ENCODE measurements at regions not wholly inside any gene's neighbourhood (a gene's known extent, or its start where the extent isn't known, plus 50 kb on each side); places are given as distances from the start of the nearest gene placed in this dataset.

GRCh38 chr21:23452384-23453083 lies 2154.7 kb downstream of the MRPL39 start:
- H3K4me3 ChIP-seq = no peak overlapping the region
- TF ChIP-seq CTCF (IDR thresholded peaks at IDR 0.05; ENCODE audit: borderline replicate concordance) = peak; percentile 47
- H3K4me1 ChIP-seq = no peaks in the 10 kb centered on the region
- H3K27me3 ChIP-seq (ENCODE audit: low read depth) = no peaks in the 10 kb centered on the region
- DNase-seq = no peak
- H3K36me3 ChIP-seq = no peaks in the 10 kb centered on the region
- H3K9me3 ChIP-seq (replicated peaks) = no peaks in the 10 kb centered on the region
- H3K27ac ChIP-seq (replicated peaks) = no peak overlapping the region
- intact Hi-C loops (cut with micrococcal nuclease) = no loop called here

GRCh38 chr21:23445307-23445706 lies 2162.0 kb downstream of the MRPL39 start:
- Histone ChIP-seq H3K36me3 (no peaks in the 10 kb centered on the region), H3K4me3 (no peak overlapping the region), H3K27ac (replicated peaks) (no peak overlapping the region), H3K27me3 (ENCODE audit: low read depth) (no peaks in the 10 kb centered on the region), H3K9me3 (replicated peaks) (no peaks in the 10 kb centered on the region), H3K4me1 (no peaks in the 10 kb centered on the region)
- no peak for DNase-seq
- no peak for TF ChIP-seq CTCF (IDR thresholded peaks at IDR 0.05; ENCODE audit: borderline replicate concordance)
- intact Hi-C loops (cut with micrococcal nuclease) = no loop called here

- TF ChIP-seq CTCF (IDR thresholded peaks at IDR 0.05; ENCODE audit: borderline replicate concordance) = no peak
- Histone ChIP-seq H3K4me1 (no peaks in the 10 kb centered on the region), H3K27me3 (ENCODE audit: low read depth) (no peaks in the 10 kb centered on the region), H3K36me3 (no peaks in the 10 kb centered on the region), H3K27ac (replicated peaks) (no peak overlapping the region), H3K4me3 (no peak overlapping the region), H3K9me3 (replicated peaks) (no peaks in the 10 kb centered on the region)
- no peak for DNase-seq
- intact Hi-C loops (cut with micrococcal nuclease) = no loop called here
These were observed 2169.2 kb downstream of the MRPL39 start for GRCh38 chr21:23438081-23438480.

GRCh38 chr21:23402929-23403520 lies 2204.3 kb downstream of the MRPL39 start:
- Histone ChIP-seq H3K27ac (replicated peaks) (no peak overlapping the region), H3K4me1 (no peaks in the 10 kb centered on the region)

GRCh38 chr21:23401278-23401677 lies 2206.0 kb downstream of the MRPL39 start:
- Histone ChIP-seq H3K4me1 (no peaks in the 10 kb centered on the region), H3K4me3 (no peak overlapping the region), H3K36me3 (no peaks in the 10 kb centered on the region), H3K27me3 (ENCODE audit: low read depth) (no peaks in the 10 kb centered on the region), H3K9me3 (replicated peaks) (no peaks in the 10 kb centered on the region), H3K27ac (replicated peaks) (no peak overlapping the region)
- intact Hi-C loops (cut with micrococcal nuclease) = no loop called here
- DNase-seq = no peak
- peak; percentile 31 for TF ChIP-seq CTCF (IDR thresholded peaks at IDR 0.05; ENCODE audit: borderline replicate concordance)

More at GRCh38 chr21:23402929-23403520, 2204.3 kb downstream of the MRPL39 start:
- no peak overlapping the region for H3K4me3 ChIP-seq
- TF ChIP-seq CTCF (IDR thresholded peaks at IDR 0.05; ENCODE audit: borderline replicate concordance) = no peak
- H3K9me3 ChIP-seq (replicated peaks) = no peaks in the 10 kb centered on the region
- intact Hi-C loops (cut with micrococcal nuclease) = no loop called here
- no peaks in the 10 kb centered on the region for H3K36me3 ChIP-seq
- no peaks in the 10 kb centered on the region for H3K27me3 ChIP-seq (ENCODE audit: low read depth)
- no peak for DNase-seq

Measured in left ventricle myocardium inferior (tissue), 1 donor.